ENCODE measurements at regions not wholly inside any gene's neighbourhood (a gene's known extent, or its start where the extent isn't known, plus 50 kb on each side); places are given as distances from the start of the nearest gene placed in this dataset.
"Not testable (repeated sequence)": the region's sequence is repeated elsewhere in the genome, so short reads cannot be mapped to it uniquely, and the experiment has no call there.

DNA sequence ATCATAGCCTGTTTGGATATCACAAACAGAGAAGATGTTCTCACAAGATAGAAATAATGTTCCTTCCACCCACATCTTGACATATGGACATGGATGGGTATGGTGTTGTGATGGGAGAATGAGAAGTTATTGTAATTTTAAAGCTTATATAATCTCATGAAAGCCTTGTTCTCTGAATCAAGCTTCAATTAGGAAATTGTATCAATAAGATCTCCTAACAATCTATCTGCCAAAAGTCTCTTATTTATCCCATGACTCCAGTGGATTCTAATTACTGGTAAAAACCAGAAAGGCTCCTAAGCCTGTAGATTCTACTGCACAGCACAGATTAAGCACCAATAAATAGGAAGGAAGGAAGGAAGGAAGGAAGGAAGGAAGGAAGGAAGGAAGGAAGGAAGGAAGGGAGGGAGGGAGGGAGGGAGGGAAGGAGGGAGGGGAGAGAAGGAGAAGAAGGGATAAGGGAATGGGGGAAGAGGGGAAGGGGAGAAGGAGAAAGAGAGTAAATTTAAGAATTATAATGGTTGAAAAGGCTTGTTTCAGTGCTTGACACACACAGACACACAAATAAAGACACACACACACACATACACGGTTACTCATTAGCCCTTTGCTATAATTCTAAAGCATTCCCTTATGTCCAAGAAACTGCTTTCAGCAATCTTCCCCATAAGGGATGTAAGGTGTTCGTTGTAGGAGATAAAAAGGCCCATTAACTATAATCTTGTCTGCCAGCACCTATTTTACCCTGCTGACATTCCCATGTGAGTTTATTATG, 258.0 kb upstream of the API5 start:
- DNase-seq = no peak

- no peak for DNase-seq
Observed at GRCh38 chr11:43067681-43068080, 244.1 kb upstream of the API5 start.

GRCh38 chr11:43071338-43071737, 240.5 kb upstream of the API5 start:
- DNase-seq = no peak

DNA sequence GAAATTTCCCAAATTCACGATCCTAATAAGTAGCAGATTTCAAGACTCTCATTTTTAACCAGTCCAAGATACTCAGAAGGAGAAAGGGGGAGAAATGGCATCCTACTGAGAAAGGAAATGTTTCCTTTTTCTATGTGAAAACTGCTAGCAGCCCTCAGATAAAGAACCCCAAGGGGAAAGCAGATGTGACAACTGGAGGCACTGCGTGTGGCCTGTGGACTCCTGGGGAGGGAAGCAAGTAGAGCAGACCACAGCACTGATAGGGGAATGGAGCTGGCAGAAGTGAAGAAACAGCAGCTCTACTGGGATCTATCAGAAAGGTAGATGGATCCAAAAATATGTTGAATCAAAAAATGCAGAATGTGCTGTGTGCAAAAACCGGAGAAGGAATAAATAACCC, 239.7 kb upstream of the API5 start:
- no peak for DNase-seq

GRCh38 chr11:43072911-43073310, 238.9 kb upstream of the API5 start:
- no peak for DNase-seq

GRCh38 chr11:43074810-43075209, 237.0 kb upstream of the API5 start:
- no peak for DNase-seq

GRCh38 chr11:43101113-43101512, 210.7 kb upstream of the API5 start:
- DNase-seq = no peak

GRCh38 chr11:43116071-43116470, 195.7 kb upstream of the API5 start:
- DNase-seq = no peak

- no peak for DNase-seq
Observed at GRCh38 chr11:43119275-43119970, 192.4 kb upstream of the API5 start.

DNA sequence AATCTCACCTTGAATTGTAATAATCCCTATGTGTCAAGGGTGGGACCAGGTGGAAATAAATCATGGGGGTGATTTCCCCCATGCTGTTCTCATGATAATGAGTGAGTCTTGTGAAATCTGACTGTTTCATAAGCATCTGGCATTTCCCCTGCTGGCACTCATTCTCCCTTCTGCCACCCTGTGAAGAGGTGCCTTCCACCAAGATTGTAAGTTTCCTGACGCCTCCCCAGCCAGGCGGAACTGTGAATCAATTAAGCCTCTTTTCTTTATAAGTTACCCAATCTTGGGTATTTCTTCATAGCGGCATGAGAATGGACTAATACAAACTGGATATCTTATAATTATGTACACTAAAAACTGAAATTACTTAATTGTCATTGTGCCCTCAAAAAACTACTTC, 189.2 kb upstream of the API5 start:
- DNase-seq = no peak

GRCh38 chr11:43123443-43123842, 188.4 kb upstream of the API5 start:
- no peak for DNase-seq

GRCh38 chr11:43124272-43124935, 187.4 kb upstream of the API5 start:
- DNase-seq = no peak

- DNase-seq = no peak
Observed at GRCh38 chr11:43129329-43129728, 182.5 kb upstream of the API5 start.

DNA sequence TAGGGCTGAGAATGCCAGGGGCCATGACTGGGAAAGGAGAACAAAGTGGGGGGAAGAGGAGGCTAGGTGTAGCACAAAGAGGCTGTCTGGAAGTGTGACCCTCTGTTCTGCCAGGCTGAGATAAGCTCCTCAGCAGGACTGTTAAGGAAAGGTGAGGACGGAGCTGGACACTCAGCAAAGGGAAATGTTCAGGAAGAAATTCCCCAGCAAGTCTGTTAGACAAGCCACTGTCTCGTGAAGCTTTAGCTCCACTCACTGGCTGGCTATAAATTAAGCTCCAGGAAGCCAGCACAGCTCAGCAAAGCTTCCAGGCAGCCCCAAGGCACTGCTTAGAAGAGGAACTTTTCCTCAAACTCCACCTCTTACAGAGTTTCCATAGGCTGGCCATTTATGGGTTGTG, 181.2 kb upstream of the API5 start:
- no peak for DNase-seq

- no peak for DNase-seq
Observed at GRCh38 chr11:43135966-43136534, 175.7 kb upstream of the API5 start.

DNA sequence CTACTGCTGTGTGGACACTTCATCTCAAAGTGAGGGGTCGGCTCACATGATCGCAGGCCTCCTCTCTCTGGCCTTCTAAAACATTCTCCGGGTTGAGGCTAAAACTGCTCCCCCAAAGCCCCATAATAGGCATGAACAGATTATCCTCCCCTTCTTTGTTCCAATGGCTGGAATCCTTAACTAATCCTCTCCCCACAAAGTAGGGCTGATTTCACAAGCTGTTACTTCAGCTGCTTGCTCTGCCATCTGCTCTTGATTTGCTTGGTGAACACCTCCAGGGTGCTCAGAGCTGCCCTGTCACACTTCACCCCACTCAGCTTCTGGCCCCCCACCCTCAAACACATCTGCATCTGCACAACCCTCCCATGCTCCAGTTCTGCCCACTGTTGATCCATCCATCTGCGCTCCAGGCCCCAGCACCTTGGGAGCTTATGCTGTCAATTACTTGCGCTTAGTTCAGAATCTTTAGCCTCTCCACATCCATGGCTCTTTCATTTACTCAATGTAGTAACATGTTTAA, 173.1 kb upstream of the API5 start:
- DNase-seq = no peak

- DNase-seq = no peak
Observed at GRCh38 chr11:43145653-43146052, 166.1 kb upstream of the API5 start.

- no peak for DNase-seq
Observed at GRCh38 chr11:43150697-43151096, 161.1 kb upstream of the API5 start.

GRCh38 chr11:43164831-43165230, 147.0 kb upstream of the API5 start:
- no peak for DNase-seq

DNA sequence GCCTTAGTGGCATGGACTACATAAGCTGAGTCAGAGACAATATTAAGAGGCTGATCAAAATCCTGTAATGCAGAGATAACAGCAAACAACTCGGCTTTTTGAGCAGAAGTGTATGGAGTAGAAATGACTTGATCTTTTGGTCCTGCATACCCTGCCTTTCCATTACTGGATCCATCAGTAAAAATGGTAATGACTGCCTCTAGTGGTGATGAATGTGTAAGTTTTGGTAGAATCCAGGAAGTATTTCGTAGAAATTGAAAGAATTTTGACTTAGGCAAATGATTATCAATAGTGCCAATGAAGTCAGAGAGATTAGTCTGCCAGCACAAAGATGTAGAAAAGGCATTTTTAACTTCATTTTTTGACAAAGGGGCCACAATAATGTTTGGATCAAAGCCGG, 146.4 kb upstream of the API5 start:
- not testable (repeated sequence) for DNase-seq

- DNase-seq = not testable (repeated sequence)
Observed at GRCh38 chr11:43168241-43168640, 143.6 kb upstream of the API5 start.

GRCh38 chr11:43172477-43172876, 139.3 kb upstream of the API5 start:
- DNase-seq = no peak

GRCh38 chr11:43177975-43178374, 133.8 kb upstream of the API5 start:
- DNase-seq = no peak

All from activated CD4-positive, alpha-beta T cell treated with anti-CD3 and anti-CD28 coated beads, Interleukin-10, Interleukin-2, amounts not matched to agents 100 ng/mL and 50 ng/mL, durations not matched to agents 16 hours and 8 hours (primary cell).